Vagina (tissue), 2 donors: ENCODE measurements at regions not wholly inside any gene's neighbourhood (a gene's known extent, or its start where the extent isn't known, plus 50 kb on each side); places are given as distances from the start of the nearest gene placed in this dataset.
A peak's percentile ranks its signal among the peaks of the same experiment; 100 is the strongest.

ENCODE experiments used
- DNase-seq, 2 donors: peaks; one replicate each; pipeline ENCODE4 v3.0.0-alpha.2; 2017; ENCODE audit errors: extremely low spot score in 2 of 2
- H3K27ac ChIP-seq: fragments of 200-600 bp; sonication (generic); one replicate; pipeline ENCODE4 v1.5.1; 2019
- H3K27me3 ChIP-seq: fragments of 200-600 bp; sonication (generic); one replicate; pipeline ENCODE4 v1.5.1; 2019
- H3K36me3 ChIP-seq, 2 donors: fragments of 200-600 bp; sonication (generic); one replicate each; pipeline ENCODE4 v1.5.1; 2017 to 2019
- H3K4me1 ChIP-seq: fragments of 200-600 bp; sonication (generic); one replicate; pipeline ENCODE4 v1.5.1; 2019
- H3K4me3 ChIP-seq, 2 donors: fragments of 200-600 bp; sonication (generic); 1 replicate in 1 of 2; 2 replicates in 1 of 2; pipeline ENCODE4 v1.5.1; 2016 to 2019
- H3K9me3 ChIP-seq: fragments of 200-600 bp; sonication (generic); one replicate; pipeline ENCODE4 v1.5.1; 2019
- POLR2A ChIP-seq, 2 donors: fragments of 450-650 bp; IDR thresholded peaks; one replicate each; pipeline ENCODE4 v1.6.1; 2017; ENCODE audit warnings: antibody characterized with exemption in 2 of 2, mild to moderate bottlenecking in 2 of 2, moderate library complexity in 2 of 2
- POLR2AphosphoS5 ChIP-seq, 2 donors: sonication (generic); formaldehyde crosslinking; IDR thresholded peaks; one replicate each; pipeline ENCODE4 v1.9.0; 2017; ENCODE audit warnings: antibody characterized with exemption in 2 of 2, mild to moderate bottlenecking in 2 of 2, low read depth in 1 of 2; ENCODE audit not compliant: insufficient read depth in 1 of 2
- intact Hi-C: fragments of 100-400 bp; cut with DNase I; formaldehyde crosslinking; loops from one replicate; pipeline ENCODE4 v1.15.1; 2023
- TF ChIP-seq, protein P1 (sequence below), 3 experiments: fragments of 450-650 bp in 2 of 3; fragments of 200-600 bp in 1 of 3; sonication (generic) in 1 of 3; IDR thresholded peaks; one replicate each; pipeline ENCODE4 v1.5.1; 2017 to 2019; ENCODE audit warnings: antibody characterized with exemption in 3 of 3, mild to moderate bottlenecking in 2 of 3, moderate library complexity in 2 of 3

DNA sequence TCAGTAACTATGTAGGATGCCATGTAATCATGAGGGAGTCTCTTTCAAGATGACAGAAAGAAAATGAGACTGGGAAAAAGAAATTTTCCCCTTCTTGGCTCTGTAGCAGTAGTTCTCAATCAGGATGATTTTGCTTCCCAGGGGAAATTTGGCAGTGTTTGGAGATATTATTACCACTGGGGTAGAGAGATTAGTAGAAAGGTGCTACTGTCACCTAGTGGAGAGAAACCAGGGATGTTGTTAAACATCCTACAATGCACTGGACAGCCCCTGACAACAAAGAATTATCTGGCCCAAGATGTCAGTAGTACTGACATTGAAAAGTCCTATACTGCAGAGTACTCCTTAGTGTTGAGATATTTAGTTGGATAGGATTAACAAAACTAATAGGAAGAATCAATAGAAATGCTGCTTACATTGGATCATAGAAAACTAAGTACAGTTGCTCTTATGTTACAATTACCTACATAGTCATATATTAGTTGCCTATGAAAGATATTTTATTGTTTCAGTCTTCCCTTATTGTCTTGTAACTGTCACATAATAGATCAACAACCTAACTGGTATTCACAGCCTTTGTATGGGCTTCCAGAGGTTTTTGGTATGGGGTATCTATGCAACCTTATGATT, 433.3 kb downstream of the RAP2B start:
- no peak overlapping the region for H3K4me3 ChIP-seq
- H3K4me1 ChIP-seq: no peaks in the 10 kb centered on the region
- no peaks in the 10 kb centered on the region for H3K27me3 ChIP-seq
- H3K36me3 ChIP-seq: no peaks in the 10 kb centered on the region
- no peaks in the 10 kb centered on the region for H3K9me3 ChIP-seq
- intact Hi-C loops: no loop called here
- TF ChIP-seq POLR2AphosphoS5 (IDR thresholded peaks at IDR 0.05; ENCODE audit: insufficient read depth in 1 of 2, low read depth in 1 of 2): no peak
- TF ChIP-seq, protein P1, sequence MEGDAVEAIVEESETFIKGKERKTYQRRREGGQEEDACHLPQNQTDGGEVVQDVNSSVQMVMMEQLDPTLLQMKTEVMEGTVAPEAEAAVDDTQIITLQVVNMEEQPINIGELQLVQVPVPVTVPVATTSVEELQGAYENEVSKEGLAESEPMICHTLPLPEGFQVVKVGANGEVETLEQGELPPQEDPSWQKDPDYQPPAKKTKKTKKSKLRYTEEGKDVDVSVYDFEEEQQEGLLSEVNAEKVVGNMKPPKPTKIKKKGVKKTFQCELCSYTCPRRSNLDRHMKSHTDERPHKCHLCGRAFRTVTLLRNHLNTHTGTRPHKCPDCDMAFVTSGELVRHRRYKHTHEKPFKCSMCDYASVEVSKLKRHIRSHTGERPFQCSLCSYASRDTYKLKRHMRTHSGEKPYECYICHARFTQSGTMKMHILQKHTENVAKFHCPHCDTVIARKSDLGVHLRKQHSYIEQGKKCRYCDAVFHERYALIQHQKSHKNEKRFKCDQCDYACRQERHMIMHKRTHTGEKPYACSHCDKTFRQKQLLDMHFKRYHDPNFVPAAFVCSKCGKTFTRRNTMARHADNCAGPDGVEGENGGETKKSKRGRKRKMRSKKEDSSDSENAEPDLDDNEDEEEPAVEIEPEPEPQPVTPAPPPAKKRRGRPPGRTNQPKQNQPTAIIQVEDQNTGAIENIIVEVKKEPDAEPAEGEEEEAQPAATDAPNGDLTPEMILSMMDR (IDR thresholded peaks at IDR 0.05): peak in 2 of 3 experiments; percentile 17 to 24
- no peak for DNase-seq
- no peak overlapping the region for H3K27ac ChIP-seq

DNA sequence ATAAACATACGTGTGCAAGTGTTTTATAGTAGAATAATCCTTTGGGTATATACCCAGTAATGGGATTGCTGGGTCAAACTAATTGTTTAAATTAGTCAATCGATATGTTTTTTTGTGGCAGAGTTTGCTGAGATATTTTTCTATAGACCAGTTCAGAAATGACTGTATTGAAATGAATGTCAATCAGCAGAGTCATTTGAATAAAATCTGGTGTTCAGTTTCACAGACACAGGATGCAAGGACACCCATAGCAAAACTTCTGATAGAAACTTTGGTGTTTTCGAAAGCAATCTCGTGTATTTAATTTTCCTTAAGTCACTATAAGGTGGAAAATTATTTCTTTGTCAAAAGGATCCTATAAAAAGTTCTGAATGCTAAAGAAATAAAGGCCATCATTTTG, 434.4 kb downstream of the RAP2B start:
- peaks cover 7% of the 10 kb centered on the region for H3K4me1 ChIP-seq
- no peak overlapping the region for H3K27ac ChIP-seq
- intact Hi-C loops: no loop called here
- no peaks in the 10 kb centered on the region for H3K36me3 ChIP-seq
- H3K4me3 ChIP-seq: no peak overlapping the region
- H3K27me3 ChIP-seq: no peaks in the 10 kb centered on the region
- DNase-seq: no peak
- no peaks in the 10 kb centered on the region for H3K9me3 ChIP-seq
- no peak for TF ChIP-seq POLR2A (IDR thresholded peaks at IDR 0.05)
- no peak for TF ChIP-seq POLR2AphosphoS5 (IDR thresholded peaks at IDR 0.05; ENCODE audit: insufficient read depth in 1 of 2, low read depth in 1 of 2)
- TF ChIP-seq, protein P1 (IDR thresholded peaks at IDR 0.05): no peak

DNA sequence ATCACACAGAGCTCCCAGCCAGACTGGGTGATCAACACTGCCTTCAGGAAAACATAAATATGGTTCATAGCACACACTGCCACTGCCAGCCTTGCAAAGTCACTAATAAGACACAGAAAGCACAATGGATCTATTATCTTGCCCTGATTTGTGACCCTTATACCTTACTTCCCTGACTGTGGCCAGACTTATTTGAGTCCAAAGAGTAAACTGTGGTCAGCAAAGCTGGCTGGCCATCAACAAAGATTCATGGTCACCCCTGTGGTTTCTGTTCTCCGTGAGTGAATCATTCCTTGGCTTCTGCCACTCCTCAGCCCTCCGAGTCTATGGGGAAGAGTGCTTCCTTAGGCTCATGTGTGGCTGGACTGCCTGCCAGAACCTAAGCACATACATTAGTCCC, 437.7 kb downstream of the RAP2B start:
- Histone ChIP-seq H3K36me3 (no peaks in the 10 kb centered on the region), H3K4me3 (no peak overlapping the region), H3K9me3 (no peaks in the 10 kb centered on the region), H3K27me3 (no peaks in the 10 kb centered on the region), H3K4me1 (peaks cover 13% of the 10 kb centered on the region), H3K27ac (no peak overlapping the region)
- intact Hi-C loops: no loop called here
- TF ChIP-seq POLR2AphosphoS5 (IDR thresholded peaks at IDR 0.05; ENCODE audit: insufficient read depth in 1 of 2, low read depth in 1 of 2): no peak
- TF ChIP-seq POLR2A (IDR thresholded peaks at IDR 0.05): no peak
- TF ChIP-seq, protein P1 (IDR thresholded peaks at IDR 0.05): no peak
- DNase-seq: no peak

DNA sequence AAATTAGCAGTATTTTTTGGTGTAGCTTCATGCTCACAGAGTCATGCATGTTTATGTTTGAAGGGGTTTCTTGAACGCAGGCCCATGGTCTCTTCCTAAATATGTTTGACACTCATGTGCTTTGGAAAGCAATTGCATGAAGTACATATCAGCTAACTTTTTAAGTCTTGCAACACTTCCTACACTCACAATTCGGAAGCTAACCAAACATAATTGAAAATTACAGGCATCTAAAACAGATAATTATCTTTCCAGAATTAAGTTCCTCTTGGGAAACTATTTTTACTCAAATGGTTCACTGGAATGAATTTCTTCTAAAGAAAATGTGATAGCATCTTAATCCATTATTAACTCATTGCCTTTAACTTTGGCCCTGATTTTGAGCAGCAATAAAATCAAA, 438.9 kb downstream of the RAP2B start:
- H3K9me3 ChIP-seq: no peaks in the 10 kb centered on the region
- no peak overlapping the region for H3K27ac ChIP-seq
- H3K36me3 ChIP-seq: no peaks in the 10 kb centered on the region
- H3K4me3 ChIP-seq: no peak overlapping the region
- no peak for DNase-seq
- H3K4me1 ChIP-seq: peaks cover 13% of the 10 kb centered on the region
- no peak for TF ChIP-seq POLR2AphosphoS5 (IDR thresholded peaks at IDR 0.05; ENCODE audit: insufficient read depth in 1 of 2, low read depth in 1 of 2)
- TF ChIP-seq, protein P1 (IDR thresholded peaks at IDR 0.05): no peak
- TF ChIP-seq POLR2A (IDR thresholded peaks at IDR 0.05): no peak
- intact Hi-C loops: no loop called here
- no peaks in the 10 kb centered on the region for H3K27me3 ChIP-seq

DNA sequence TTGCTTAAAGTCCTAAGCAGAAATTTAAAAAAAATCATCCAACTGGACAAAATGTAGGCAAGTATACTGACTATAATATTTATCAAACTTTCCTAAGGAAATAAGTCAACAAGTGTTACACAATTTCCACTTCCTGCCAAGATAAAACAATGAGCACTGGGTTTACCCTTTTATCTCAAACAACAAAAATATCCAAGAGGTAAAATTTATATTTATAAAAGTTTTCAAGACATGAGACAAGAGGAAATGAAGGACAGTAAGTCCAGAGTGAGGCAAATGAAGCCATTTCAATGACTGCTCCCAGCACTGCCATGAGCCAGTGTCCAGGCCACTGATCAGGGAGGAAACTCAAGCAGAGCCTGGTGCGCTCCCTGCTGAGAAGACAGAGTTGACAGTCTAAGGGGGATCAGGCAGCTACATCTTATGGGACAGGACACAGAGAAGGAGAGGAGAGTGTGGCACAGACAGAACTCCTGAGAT, 439.4 kb downstream of the RAP2B start:
- Histone ChIP-seq H3K4me1 (peaks cover 13% of the 10 kb centered on the region), H3K4me3 (no peak overlapping the region), H3K36me3 (no peaks in the 10 kb centered on the region), H3K9me3 (no peaks in the 10 kb centered on the region), H3K27me3 (no peaks in the 10 kb centered on the region), H3K27ac (no peak overlapping the region)
- intact Hi-C loops: no loop called here
- DNase-seq: no peak
- TF ChIP-seq POLR2A (IDR thresholded peaks at IDR 0.05) (no peak), POLR2AphosphoS5 (IDR thresholded peaks at IDR 0.05; ENCODE audit: insufficient read depth in 1 of 2, low read depth in 1 of 2) (no peak)
- TF ChIP-seq, protein P1 (IDR thresholded peaks at IDR 0.05): no peak
